Neuron (in vitro differentiated cells): ENCODE measurements at regions not wholly inside any gene's neighbourhood (a gene's known extent, or its start where the extent isn't known, plus 50 kb on each side); places are given as distances from the start of the nearest gene placed in this dataset.

Source experiments
- H2AFZ ChIP-seq: one replicate; pipeline ENCODE4 v1.6.1; 2013; ENCODE audit warnings: low read depth, mild to moderate bottlenecking, inconsistent platforms, low read length, moderate library complexity
- H3K27me3 ChIP-seq: one replicate; pipeline ENCODE4 v1.6.1; 2013; ENCODE audit warnings: low read length; ENCODE audit not compliant: insufficient read depth
- H3K36me3 ChIP-seq: one replicate; pipeline ENCODE4 v1.6.1; 2013; ENCODE audit warnings: low read length; ENCODE audit not compliant: insufficient read depth
- H3K4me1 ChIP-seq: one replicate; pipeline ENCODE4 v1.6.1; 2013; ENCODE audit warnings: low read length; ENCODE audit not compliant: insufficient read depth
- H3K4me3 ChIP-seq: 2 replicates; pipeline ENCODE4 v1.5.1; 2013; ENCODE audit warnings: mild to moderate bottlenecking, low read length, moderate library complexity
- H3K9me3 ChIP-seq: one replicate; pipeline ENCODE4 v1.6.1; 2013; ENCODE audit warnings: low read length

DNA sequence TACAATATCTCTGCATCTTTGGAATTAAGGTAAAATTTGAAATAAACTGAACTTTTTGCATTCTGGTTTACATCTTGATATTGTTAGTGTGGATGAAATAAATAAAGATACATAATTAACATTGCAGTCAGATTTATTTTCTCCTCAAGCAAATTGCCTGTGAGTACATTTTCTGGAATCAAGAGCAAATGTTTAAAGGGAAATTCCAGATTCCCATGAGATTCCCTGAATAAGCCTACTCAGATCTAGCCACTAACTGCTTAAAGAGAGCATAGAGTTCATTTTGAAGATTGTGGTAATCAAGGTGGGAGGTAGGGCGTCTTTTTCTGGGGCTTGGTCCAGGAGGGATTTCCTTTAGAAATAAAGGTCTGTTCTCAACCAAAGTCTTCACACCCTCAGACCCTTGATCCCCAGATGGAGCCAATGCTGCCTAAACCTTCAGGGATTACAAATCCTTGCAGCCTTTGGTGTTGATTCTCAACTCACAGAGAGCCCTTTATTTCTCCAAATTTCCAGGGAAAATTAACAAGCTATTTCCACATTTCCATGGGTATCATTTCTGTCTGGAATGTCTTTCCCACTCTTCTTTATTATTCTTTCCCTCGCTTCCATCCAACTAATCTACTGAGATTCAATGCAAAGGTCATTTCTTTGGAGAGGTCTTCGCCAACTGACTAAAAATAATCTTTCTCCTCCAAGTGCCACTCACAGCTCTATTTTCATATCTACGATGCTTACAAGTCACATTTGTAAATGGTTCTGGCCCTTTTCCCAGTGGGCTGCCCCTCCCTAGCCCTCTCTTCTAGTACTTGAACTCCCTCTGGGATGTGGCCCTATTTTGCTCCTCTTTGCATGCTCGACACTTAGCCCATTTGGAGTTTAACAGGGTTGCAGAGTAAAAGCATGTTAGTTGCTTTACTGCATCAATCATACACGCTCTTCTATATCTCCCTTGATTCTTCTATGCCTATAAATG is 79.8 kb upstream of the SPATS2L start:
- H3K4me1 ChIP-seq = no peaks in the 10 kb centered on the region
- no peaks in the 10 kb centered on the region for H3K27me3 ChIP-seq
- H3K36me3 ChIP-seq = no peaks in the 10 kb centered on the region
- peaks cover 2% of the 10 kb centered on the region for H3K9me3 ChIP-seq
- H2AFZ ChIP-seq = no peak overlapping the region
- no peak overlapping the region for H3K4me3 ChIP-seq

DNA sequence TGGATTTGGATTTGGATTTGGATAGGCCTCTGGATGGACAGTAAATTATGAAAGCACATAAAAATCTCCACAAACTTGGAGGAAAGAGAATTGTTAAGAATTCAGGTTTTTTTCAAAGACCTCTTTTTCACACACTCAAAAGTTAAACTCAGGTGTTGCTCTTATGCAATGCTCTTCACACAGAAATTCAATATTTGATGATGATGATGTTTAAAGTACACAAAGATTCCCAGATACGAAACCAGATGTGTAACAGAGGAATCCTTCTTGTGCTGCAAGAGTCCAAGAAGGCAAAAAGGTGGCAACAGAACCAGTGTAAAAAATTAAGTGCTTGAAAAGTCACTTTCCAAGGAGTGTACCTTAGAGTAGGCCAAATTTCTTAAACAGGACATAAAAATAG is 75.8 kb upstream of the SPATS2L start:
- no peaks in the 10 kb centered on the region for H3K36me3 ChIP-seq
- no peaks in the 10 kb centered on the region for H3K9me3 ChIP-seq
- H2AFZ ChIP-seq = no peak overlapping the region
- H3K4me3 ChIP-seq = no peak overlapping the region
- no peaks in the 10 kb centered on the region for H3K27me3 ChIP-seq
- no peaks in the 10 kb centered on the region for H3K4me1 ChIP-seq

DNA sequence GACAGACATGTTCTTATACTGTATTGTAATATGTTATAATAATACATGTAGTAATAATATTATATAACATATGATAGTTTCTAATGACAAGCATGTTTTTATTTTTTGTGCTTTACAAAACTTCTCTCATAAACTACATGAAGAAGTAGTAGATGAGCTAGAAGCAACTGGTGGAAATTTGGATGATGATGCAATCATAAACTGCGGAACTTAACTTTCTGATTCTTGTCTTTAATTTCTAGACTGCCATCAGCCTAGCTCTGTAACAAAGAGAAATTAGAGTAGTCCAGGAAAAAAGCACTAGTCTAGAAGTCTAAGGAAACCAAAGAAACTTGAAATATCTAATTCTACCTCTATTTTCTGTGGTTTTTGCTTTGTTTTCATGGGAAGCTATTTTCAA is 71.0 kb upstream of the SPATS2L start:
- H3K4me1 ChIP-seq = no peaks in the 10 kb centered on the region
- no peak overlapping the region for H2AFZ ChIP-seq
- no peaks in the 10 kb centered on the region for H3K27me3 ChIP-seq
- no peak overlapping the region for H3K4me3 ChIP-seq
- H3K9me3 ChIP-seq = no peaks in the 10 kb centered on the region
- H3K36me3 ChIP-seq = no peaks in the 10 kb centered on the region

DNA sequence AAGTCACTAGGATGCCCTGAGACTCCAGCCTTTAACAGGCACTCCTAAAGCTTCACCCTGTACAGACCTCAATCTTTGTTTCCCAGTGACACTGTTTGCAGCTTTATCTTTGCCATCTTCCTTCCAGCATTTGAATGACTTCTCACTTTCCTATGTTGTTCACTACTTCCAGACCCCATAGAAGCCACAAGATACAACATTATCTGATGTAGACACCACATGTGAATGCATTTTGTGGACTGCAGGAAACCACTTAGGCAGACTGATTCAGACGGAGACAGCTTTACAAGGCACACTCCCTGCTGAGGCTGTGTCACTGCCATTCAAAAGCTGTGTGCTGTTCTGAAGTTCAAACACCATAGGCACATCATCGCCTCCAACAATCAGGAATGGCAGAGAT is 67.3 kb upstream of the SPATS2L start:
- Histone ChIP-seq H3K9me3 (no peaks in the 10 kb centered on the region), H3K4me3 (no peak overlapping the region), H3K4me1 (no peaks in the 10 kb centered on the region), H3K36me3 (no peaks in the 10 kb centered on the region), H2AFZ (no peak overlapping the region), H3K27me3 (no peaks in the 10 kb centered on the region)

DNA sequence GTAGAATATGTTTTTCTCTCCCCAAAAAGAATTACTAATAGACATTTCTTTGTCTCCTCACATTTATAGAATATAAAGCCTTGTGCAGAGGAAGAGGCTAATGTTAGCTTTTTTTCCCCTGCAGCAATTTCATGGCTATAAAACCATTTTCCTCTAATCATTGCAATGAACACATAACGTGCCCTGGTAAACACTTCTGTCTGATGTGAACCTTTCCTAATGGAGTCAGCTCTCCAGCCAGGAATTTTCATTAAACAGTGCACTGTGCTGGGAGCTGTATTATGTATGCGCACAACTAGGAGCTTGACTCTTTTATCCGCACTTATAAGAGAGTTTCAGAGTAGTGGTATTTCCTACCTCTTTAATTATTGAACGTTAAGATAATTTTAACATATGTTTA is 63.9 kb upstream of the SPATS2L start:
- H3K4me1 ChIP-seq = no peaks in the 10 kb centered on the region
- no peaks in the 10 kb centered on the region for H3K9me3 ChIP-seq
- no peak overlapping the region for H3K4me3 ChIP-seq
- H3K36me3 ChIP-seq = no peaks in the 10 kb centered on the region
- no peaks in the 10 kb centered on the region for H3K27me3 ChIP-seq
- no peak overlapping the region for H2AFZ ChIP-seq

DNA sequence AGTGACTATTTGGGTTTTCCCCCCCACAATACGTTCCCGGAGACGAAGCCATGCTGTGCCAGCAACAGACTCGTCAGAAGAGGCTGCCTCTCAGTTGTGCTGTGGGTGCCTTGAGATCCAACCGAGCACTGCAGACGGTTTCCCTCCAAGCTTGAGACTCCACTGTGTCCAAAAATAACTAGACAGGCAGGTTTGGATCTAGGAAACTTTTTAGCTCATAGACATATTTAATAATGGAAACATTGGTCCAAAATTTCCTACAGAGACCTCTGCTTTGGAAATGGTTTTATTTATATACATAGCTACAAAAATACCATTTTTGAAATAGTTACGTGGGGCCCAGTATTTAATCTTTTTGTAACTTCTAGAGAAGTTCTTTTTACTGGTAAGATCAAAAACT is 63.1 kb upstream of the SPATS2L start:
- no peaks in the 10 kb centered on the region for H3K27me3 ChIP-seq
- no peaks in the 10 kb centered on the region for H3K4me1 ChIP-seq
- H3K4me3 ChIP-seq = no peak overlapping the region
- H3K36me3 ChIP-seq = no peaks in the 10 kb centered on the region
- H3K9me3 ChIP-seq = no peaks in the 10 kb centered on the region
- no peak overlapping the region for H2AFZ ChIP-seq

DNA sequence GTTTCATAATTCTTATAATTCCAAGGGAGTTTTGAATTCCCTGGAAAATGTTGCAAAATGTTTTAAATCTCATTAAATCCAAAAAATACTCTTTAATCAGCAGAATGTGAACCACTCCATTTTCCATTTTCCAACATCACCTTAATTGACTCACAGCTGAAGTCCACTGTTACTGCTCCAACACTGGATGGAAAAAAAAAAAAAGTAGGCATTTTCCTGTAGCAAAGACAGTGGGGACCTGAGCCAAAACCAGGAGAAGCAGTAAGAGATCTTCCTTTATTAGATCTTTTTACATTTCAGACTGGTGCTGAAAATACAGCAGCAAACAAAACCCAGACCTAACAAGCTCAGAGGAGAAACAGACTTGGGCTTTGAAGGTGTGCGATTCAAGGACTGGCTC is 62.4 kb upstream of the SPATS2L start:
- Histone ChIP-seq H2AFZ (no peak overlapping the region), H3K36me3 (no peaks in the 10 kb centered on the region), H3K4me3 (no peak overlapping the region), H3K27me3 (no peaks in the 10 kb centered on the region), H3K4me1 (no peaks in the 10 kb centered on the region), H3K9me3 (no peaks in the 10 kb centered on the region)

DNA sequence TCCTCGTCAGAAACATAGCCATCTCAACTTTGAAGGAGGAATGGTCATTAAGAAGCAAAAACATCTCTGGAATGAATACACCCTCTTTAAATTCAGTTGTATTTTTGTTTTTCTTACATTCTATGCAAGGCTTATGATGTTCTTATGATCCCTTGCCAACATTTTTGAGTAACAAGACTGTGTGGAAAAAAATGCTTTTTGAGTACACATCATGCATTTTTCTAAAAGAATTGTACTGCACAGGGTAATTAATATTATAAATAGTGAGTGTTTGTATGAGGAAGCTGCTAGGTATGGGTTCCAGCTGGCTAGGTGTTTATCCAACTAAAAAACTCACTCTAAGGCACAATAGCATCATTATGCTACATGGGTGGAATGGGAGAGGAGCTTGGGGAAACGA is 59.0 kb upstream of the SPATS2L start:
- Histone ChIP-seq H3K27me3 (no peaks in the 10 kb centered on the region), H3K4me3 (no peak overlapping the region), H3K36me3 (no peaks in the 10 kb centered on the region), H2AFZ (no peak overlapping the region), H3K4me1 (no peaks in the 10 kb centered on the region), H3K9me3 (no peaks in the 10 kb centered on the region)

DNA sequence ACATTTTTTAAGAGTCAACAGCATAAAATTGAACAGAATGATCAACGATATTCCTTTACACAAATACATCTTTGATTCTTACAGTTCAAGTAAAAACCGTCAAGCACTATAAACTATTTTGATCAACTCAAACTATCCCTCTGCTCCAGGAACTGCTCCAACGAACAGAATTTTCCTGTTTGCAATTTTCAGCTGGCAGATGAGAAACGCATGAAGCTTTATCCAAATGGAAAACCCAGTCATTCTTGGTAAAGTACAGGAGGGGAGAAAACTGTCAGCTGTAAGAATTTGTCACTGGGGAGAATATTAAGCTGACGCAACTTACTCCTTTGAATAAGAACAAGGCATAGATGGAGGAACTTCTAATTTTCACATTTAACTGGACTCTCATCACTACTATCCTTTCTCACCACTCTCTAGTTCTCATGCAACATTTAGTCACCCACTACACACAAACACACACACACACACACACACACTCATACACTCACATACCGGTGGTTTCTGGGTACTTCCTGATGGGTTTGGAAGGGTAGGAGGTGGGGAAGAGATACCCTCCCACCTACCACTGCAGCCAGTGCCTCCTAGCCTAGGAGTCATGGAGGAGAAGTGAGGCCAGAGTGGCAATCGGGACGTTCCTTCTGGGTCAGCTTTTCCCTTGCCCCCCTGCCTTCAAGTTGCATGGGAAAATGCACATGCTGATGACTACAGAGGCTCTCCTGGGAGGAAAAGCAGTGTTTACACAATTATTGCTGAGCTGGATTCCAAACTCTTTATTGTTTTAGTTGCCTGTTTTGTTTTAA is 54.0 kb upstream of the SPATS2L start:
- H2AFZ ChIP-seq = no peak overlapping the region
- H3K9me3 ChIP-seq = no peaks in the 10 kb centered on the region
- no peak overlapping the region for H3K4me3 ChIP-seq
- H3K27me3 ChIP-seq = no peaks in the 10 kb centered on the region
- no peaks in the 10 kb centered on the region for H3K4me1 ChIP-seq
- H3K36me3 ChIP-seq = no peaks in the 10 kb centered on the region

DNA sequence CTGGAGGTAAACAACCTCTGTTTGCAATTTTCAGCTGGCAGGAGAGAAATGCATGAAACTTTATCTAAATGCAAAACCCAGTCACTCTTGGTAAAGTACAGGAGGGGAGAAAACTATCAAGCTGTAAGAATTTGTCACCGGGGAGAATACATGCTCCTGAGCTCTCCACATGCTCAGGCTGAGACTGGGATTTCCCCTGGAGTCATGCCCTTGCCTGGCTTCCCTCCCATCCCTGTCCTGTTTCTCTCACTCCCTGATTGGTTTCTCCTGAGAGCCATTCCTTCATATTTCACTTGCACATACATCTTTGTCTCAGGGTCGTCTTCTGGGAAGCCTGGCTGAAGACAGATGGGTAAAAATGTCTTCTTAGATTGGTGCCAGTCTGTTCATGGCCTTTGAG is 52.9 kb upstream of the SPATS2L start:
- H3K4me1 ChIP-seq = no peaks in the 10 kb centered on the region
- H2AFZ ChIP-seq = no peak overlapping the region
- H3K9me3 ChIP-seq = no peaks in the 10 kb centered on the region
- no peaks in the 10 kb centered on the region for H3K27me3 ChIP-seq
- no peak overlapping the region for H3K4me3 ChIP-seq
- H3K36me3 ChIP-seq = no peaks in the 10 kb centered on the region

DNA sequence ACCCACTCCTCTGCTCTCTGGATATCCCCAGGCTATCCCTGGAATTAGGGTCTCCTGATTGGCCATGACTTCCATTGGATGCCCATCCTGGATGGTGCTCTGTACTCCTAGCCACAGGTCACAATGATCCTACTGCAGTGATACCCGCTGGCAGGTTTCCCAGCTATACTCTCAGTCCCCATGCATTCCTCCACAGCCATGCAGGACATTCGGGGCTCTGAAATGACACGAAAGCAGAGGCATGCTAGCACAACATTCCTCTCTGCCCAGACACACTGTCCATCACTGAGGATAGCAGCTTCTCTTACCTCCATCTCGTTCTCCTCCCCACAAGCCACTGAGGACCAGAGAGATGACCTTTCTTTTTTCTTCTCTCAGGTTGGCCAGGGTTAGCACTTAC is 51.7 kb upstream of the SPATS2L start:
- Histone ChIP-seq H3K4me3 (no peak overlapping the region), H2AFZ (no peak overlapping the region), H3K4me1 (no peaks in the 10 kb centered on the region), H3K36me3 (no peaks in the 10 kb centered on the region), H3K27me3 (no peaks in the 10 kb centered on the region), H3K9me3 (no peaks in the 10 kb centered on the region)

DNA sequence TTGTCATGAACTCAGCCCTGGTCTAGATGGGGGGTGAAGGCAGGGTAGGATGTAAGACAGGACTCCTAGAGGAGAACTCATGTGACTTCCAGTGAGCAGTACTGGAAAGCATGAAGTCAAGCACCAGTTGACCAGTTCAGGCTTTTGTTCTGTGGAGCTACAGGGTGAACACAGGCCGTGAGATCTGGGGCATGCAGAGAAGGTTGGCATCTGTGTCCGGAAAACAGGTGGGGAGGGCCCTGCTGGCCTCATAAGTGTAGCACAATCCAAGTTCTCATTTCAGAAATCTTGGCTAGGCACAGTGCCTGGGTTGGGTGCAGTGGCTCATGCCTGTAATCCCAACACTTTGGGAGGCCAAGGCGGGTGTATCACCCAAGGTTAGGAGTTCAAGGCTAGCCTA is 50.9 kb upstream of the SPATS2L start:
- H3K36me3 ChIP-seq = no peaks in the 10 kb centered on the region
- H2AFZ ChIP-seq = no peak overlapping the region
- no peaks in the 10 kb centered on the region for H3K9me3 ChIP-seq
- H3K4me1 ChIP-seq = no peaks in the 10 kb centered on the region
- no peaks in the 10 kb centered on the region for H3K27me3 ChIP-seq
- H3K4me3 ChIP-seq = no peak overlapping the region
